ENCODE measurements at regions not wholly inside any gene's neighbourhood (a gene's known extent, or its start where the extent isn't known, plus 50 kb on each side); places are given as distances from the start of the nearest gene placed in this dataset.

- TF ChIP-seq POLR2AphosphoS5 (IDR thresholded peaks at IDR 0.05; ENCODE audit: low read depth, low read length) (no peak), CTCF (IDR thresholded peaks at IDR 0.05) (no peak)
These were observed 476.9 kb upstream of the GOT2 start for GRCh38 chr16:59210955-59211541.

Measured in Panc1 (cell line).